ENCODE measurements at regions not wholly inside any gene's neighbourhood (a gene's known extent, or its start where the extent isn't known, plus 50 kb on each side); places are given as distances from the start of the nearest gene placed in this dataset. TPM values are rescaled to one million over a fixed set of nuclear protein-coding genes. Genes with fewer than 3 reads are reported as not detected.

DNA sequence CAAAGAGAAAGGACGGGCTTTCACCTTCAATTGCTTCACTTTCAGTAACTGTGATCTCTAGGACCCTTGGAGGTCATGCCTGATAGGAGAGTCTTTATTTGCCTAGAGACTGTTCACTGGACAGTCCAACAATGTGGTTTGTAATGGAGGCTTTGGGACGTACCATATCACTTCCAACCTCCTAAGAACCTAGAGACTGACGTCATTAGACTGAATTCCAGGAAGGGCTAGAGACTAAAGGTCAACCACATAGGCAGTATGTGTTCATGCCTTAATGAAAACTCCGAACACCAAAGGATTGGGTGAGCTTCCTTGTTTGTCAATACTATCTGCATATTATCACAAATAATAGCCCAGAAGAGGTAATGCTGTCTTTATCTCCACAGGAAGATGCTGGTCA lies 53.7 kb upstream of the CNTN5 start:
- TF ChIP-seq, protein P1, sequence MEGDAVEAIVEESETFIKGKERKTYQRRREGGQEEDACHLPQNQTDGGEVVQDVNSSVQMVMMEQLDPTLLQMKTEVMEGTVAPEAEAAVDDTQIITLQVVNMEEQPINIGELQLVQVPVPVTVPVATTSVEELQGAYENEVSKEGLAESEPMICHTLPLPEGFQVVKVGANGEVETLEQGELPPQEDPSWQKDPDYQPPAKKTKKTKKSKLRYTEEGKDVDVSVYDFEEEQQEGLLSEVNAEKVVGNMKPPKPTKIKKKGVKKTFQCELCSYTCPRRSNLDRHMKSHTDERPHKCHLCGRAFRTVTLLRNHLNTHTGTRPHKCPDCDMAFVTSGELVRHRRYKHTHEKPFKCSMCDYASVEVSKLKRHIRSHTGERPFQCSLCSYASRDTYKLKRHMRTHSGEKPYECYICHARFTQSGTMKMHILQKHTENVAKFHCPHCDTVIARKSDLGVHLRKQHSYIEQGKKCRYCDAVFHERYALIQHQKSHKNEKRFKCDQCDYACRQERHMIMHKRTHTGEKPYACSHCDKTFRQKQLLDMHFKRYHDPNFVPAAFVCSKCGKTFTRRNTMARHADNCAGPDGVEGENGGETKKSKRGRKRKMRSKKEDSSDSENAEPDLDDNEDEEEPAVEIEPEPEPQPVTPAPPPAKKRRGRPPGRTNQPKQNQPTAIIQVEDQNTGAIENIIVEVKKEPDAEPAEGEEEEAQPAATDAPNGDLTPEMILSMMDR (IDR thresholded peaks at IDR 0.05), result no peak
- TF ChIP-seq EZH2 (IDR thresholded peaks at IDR 0.05; ENCODE audit: borderline replicate concordance, insufficient read depth, low read depth, low read length, poor library complexity, severe bottlenecking), result no peak
- no CpG with 5 or more reads among the region's 4 CpGs for WGBS (ENCODE audit: insufficient coverage)
- Histone ChIP-seq H3K9ac (ENCODE audit: low read length) (no peak overlapping the region), H3K4me3 (ENCODE audit: control extremely low read depth in 1 of 5, extremely low read depth in 1 of 5, insufficient read depth in 1 of 5, low read depth in 2 of 5, low read length in 4 of 5) (no peak overlapping the region), H3K79me2 (ENCODE audit: control insufficient read depth, insufficient read depth, low read length) (no peaks in the 10 kb centered on the region), H4K20me1 (ENCODE audit: control insufficient read depth, insufficient read depth, low read length, poor library complexity, severe bottlenecking) (no peaks in the 10 kb centered on the region), H3K4me1 (ENCODE audit: control insufficient read depth in 2 of 2, insufficient read depth in 2 of 2, low read length in 2 of 2) (no peaks in the 10 kb centered on the region), H2AFZ (ENCODE audit: insufficient read depth, low read depth, low read length, poor library complexity, severe bottlenecking) (no peak overlapping the region), H3K27me3 (replicated peaks in 1 of 4; ENCODE audit: control extremely low read depth in 1 of 4, control insufficient read depth in 3 of 4, insufficient read depth in 4 of 4, low read length in 3 of 4) (no peaks in the 10 kb centered on the region), H3K9me3 (ENCODE audit: control extremely low read depth in 1 of 3, control insufficient read depth in 2 of 3, insufficient read depth in 1 of 3, low read length in 2 of 3) (no peaks in the 10 kb centered on the region), H3K27ac (ENCODE audit: low read length in 2 of 2) (no peak overlapping the region), H3K36me3 (replicated peaks in 1 of 2; ENCODE audit: control extremely low read depth in 1 of 2, control insufficient read depth in 1 of 2, extremely low read depth in 1 of 2, insufficient read depth in 2 of 2, low read length in 1 of 2) (no peaks in the 10 kb centered on the region), H3K4me2 (replicated peaks; ENCODE audit: low read depth, low read length, poor library complexity, severe bottlenecking) (no peak overlapping the region)
- no peak for ATAC-seq (ENCODE audit: low read depth)
- Mint-ChIP-seq H3K4me1 (no peaks in the 10 kb centered on the region), H3K4me3 (no peak overlapping the region), H3K9me3 (ENCODE audit: insufficient read depth) (no peaks in the 10 kb centered on the region), H3K27ac (no peak overlapping the region), H3K27me3 (no peaks in the 10 kb centered on the region)
- ChIA-PET CTCF (no interaction called here), POLR2A (no interaction called here)
- no peak for DNase-seq
- intact Hi-C loops (cut with micrococcal nuclease), result no loop called here

Small RNA genes in the stretch of these regions (small RNA-seq; reads per million reads assigned to genes)
- not detected for gene AP003730.1 (ENCODE audit: insufficient read length, low read depth, low replicate concordance)
- gene RNA5SP346 (ENCODE audit: insufficient read length, low read depth, low replicate concordance), result not detected
- not detected for gene RNA5SP347 (ENCODE audit: insufficient read length, low read depth, low replicate concordance)
